Spleen (tissue), 11 donors: ENCODE measurements at regions not wholly inside any gene's neighbourhood (a gene's known extent, or its start where the extent isn't known, plus 50 kb on each side); places are given as distances from the start of the nearest gene placed in this dataset.
"Not testable (repeated sequence)": the region's sequence is repeated elsewhere in the genome, so short reads cannot be mapped to it uniquely, and the experiment has no call there.

Source experiments
- DNase-seq: peaks from one replicate; pipeline ENCODE4 v3.0.0-alpha.2; 2020
- H3K27ac ChIP-seq, 8 donors: fragments of 200-600 bp; sonication (generic) in 7 of 8; 1 replicate in 4 of 8; 2 replicates in 4 of 8; pipeline versions ENCODE4 v1.5.0 to v1.8.0; 2016 to 2021; ENCODE audit warnings: inconsistent platforms in 4 of 8, mild to moderate bottlenecking in 4 of 8, moderate library complexity in 1 of 8
- H3K27me3 ChIP-seq, 7 donors: fragments of 200-600 bp; sonication (generic) in 6 of 7; replicated peaks in 1 of 7; 1 replicate in 4 of 7; 2 replicates in 3 of 7; pipeline versions ENCODE4 v1.5.0 to v1.8.0; 2016 to 2021; ENCODE audit warnings: inconsistent platforms in 3 of 7, mild to moderate bottlenecking in 1 of 7
- H3K36me3 ChIP-seq, 6 donors: fragments of 200-600 bp; sonication (generic) in 5 of 6; 1 replicate in 4 of 6; 2 replicates in 2 of 6; pipeline versions ENCODE4 v1.5.0 to v1.8.0; 2016 to 2021; ENCODE audit warnings: inconsistent platforms in 2 of 6
- H3K4me1 ChIP-seq, 6 donors: fragments of 200-600 bp; sonication (generic) in 5 of 6; 1 replicate in 3 of 6; 2 replicates in 3 of 6; pipeline versions ENCODE4 v1.5.0 to v1.8.0; 2016 to 2021; ENCODE audit warnings: inconsistent platforms in 3 of 6
- H3K4me3 ChIP-seq, 8 donors: fragments of 200-600 bp; sonication (generic) in 7 of 8; 1 replicate in 4 of 8; 2 replicates in 4 of 8; pipeline versions ENCODE4 v1.5.0 to v1.8.0; 2016 to 2021; ENCODE audit warnings: inconsistent platforms in 4 of 8, mild to moderate bottlenecking in 4 of 8, moderate library complexity in 2 of 8
- H3K9me3 ChIP-seq, 8 donors: fragments of 200-600 bp; sonication (generic) in 7 of 8; 1 replicate in 4 of 8; 2 replicates in 4 of 8; pipeline versions ENCODE4 v1.5.0 to v1.8.0; 2016 to 2021; ENCODE audit warnings: inconsistent platforms in 4 of 8
- POLR2A ChIP-seq, 3 donors: fragments of 450-650 bp; IDR thresholded peaks; one replicate each; pipeline ENCODE4 v1.5.1; 2017; ENCODE audit warnings: antibody characterized with exemption in 3 of 3, mild to moderate bottlenecking in 1 of 3
- POLR2AphosphoS5 ChIP-seq, 3 donors: sonication (generic); formaldehyde crosslinking; IDR thresholded peaks; one replicate each; pipeline ENCODE4 v1.5.1; 2017; ENCODE audit warnings: antibody characterized with exemption in 3 of 3
- WGBS, 5 donors: extraction: QIAGEN DNeasy Blood & Tissue Kit in 3 of 5; methylation state at CpG; one replicate each; pipeline versions ENCODE4 v1.1.5 to v1.1.7; 2013 to 2018; 5-methylcytosine and 5-hydroxymethylcytosine counted together
- intact Hi-C: fragments of 100-400 bp; cut with DNase I; formaldehyde crosslinking; loops from one replicate; pipeline ENCODE4 v1.15.0; 2023; ENCODE audit warnings: low total_unique reads
- TF ChIP-seq, protein P1 (sequence below), 11 experiments: fragments of 200-600 bp in 7 of 11; fragments of 450-650 bp in 4 of 11; sonication (generic) in 4 of 11; IDR thresholded peaks in 8 of 11; conservative IDR thresholded peaks in 3 of 11; 1 replicate in 7 of 11; 2 replicates in 4 of 11; pipeline versions ENCODE4 v1.4.0 to v1.8.0; 2016 to 2021; ENCODE audit warnings: antibody characterized with exemption in 11 of 11, inconsistent platforms in 4 of 11, mild to moderate bottlenecking in 1 of 11
- donor health status: healthy with polysubstance abuse.
- donor health status: DM: no; HTN: no; CAD: no; lungs with moderate emphysema.
- donor health status: DM: no; HTN: no; CAD: no.
- donor health status: Bipolar disorder and iron deficiency.
- donor health status: healthy.
- donor health status: DM: no; HTN: no; CAD: no.
- donor health status: DM: yes; HTN: yes; CAD: no.

DNA sequence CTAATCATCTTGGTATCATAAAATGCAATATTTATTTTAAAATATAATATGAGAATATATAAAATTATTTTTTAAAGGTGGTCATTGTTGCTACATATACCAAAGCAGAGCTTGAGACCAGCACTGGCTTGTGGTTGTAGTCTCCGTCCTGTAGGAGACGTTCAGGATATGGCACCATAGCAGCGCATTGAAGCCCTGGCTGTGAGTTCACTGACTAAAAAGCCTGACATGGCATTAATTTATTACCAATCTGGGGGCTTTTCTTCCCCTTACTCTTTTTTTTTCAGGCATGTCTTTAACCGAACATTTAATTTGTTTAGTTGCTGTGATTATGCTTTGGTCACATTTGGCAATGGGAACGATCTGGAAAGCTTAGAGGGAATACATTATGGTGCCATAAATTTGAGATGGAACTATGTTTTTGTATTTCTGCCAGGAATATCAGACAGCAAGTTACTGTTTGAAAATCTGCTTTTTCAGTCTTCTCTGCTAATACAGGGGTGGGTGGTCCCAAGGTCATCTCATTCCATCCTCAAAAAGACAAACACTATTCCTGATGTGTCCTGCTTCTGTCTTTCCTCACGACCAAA is 108.5 kb downstream of the ZIC4 start:
- intact Hi-C loops: no loop called here
- Histone ChIP-seq H3K9me3 (no peaks in the 10 kb centered on the region), H3K4me3 (no peak overlapping the region), H3K27ac (no peak overlapping the region), H3K4me1 (no peaks in the 10 kb centered on the region), H3K27me3 (no peaks in the 10 kb centered on the region), H3K36me3 (no peaks in the 10 kb centered on the region)
- DNase-seq: no peak
- WGBS, 5 donors: 44 to 65% (median 50%) methylated on average over 6 of the region's 6 CpGs
- TF ChIP-seq POLR2AphosphoS5 (IDR thresholded peaks at IDR 0.05) (no peak), POLR2A (IDR thresholded peaks at IDR 0.05) (no peak)
- TF ChIP-seq, protein P1, sequence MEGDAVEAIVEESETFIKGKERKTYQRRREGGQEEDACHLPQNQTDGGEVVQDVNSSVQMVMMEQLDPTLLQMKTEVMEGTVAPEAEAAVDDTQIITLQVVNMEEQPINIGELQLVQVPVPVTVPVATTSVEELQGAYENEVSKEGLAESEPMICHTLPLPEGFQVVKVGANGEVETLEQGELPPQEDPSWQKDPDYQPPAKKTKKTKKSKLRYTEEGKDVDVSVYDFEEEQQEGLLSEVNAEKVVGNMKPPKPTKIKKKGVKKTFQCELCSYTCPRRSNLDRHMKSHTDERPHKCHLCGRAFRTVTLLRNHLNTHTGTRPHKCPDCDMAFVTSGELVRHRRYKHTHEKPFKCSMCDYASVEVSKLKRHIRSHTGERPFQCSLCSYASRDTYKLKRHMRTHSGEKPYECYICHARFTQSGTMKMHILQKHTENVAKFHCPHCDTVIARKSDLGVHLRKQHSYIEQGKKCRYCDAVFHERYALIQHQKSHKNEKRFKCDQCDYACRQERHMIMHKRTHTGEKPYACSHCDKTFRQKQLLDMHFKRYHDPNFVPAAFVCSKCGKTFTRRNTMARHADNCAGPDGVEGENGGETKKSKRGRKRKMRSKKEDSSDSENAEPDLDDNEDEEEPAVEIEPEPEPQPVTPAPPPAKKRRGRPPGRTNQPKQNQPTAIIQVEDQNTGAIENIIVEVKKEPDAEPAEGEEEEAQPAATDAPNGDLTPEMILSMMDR (IDR thresholded peaks at IDR 0.05 in 8 of 11, conservative IDR thresholded peaks at IDR 0.05 in 3 of 11): no peak

DNA sequence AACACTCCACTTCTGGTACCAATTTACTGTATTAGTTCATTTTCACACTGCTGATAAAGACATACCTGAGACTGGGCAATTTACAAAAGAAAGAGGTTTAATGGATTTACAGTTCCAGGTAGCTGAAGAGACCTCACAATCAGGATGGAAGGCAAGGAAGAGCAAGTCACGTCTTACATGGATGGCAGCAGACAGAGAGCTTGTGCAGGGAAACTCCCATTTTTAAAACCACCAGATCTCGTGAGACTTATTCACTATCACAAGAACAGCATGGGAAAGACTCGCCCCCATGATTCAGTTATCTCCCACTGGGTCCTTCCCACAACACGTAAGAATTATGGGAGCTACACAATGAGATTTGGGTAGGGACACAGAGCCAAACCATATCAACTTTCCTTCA is 119.0 kb downstream of the ZIC4 start:
- H3K36me3 ChIP-seq, DNase-seq, H3K27me3 ChIP-seq, H3K4me3 ChIP-seq, intact Hi-C loops, H3K4me1 ChIP-seq, H3K27ac ChIP-seq: not testable (repeated sequence)
- 66 to 84% (median 79%) methylated on average over 4 of the region's 4 CpGs for WGBS, 5 donors
- H3K9me3 ChIP-seq: peaks cover 0 to 16% (median 5%) of the 10 kb centered on the region in 8 donors

DNA sequence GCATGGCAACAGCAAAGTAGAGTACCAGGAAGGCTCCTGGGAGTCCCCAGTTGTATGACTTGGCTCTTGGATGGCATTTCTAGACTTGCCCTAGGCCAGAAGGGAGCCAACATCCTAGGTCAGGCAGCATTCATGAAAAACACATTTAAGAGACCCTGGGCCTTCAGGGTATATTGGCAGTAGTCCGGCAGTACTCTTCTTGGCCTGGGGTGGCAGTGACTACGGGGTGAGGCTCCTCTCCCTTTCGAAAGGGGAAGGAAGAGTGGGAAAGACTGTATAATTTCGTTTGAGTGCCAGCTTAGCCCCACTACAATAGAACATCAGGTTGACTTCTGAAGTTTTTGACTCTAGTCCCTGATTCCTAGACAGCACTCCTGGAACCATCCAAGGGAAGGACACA is 136.4 kb downstream of the ZIC4 start:
- 61 to 80% (median 65%) methylated on average over 4 of the region's 4 CpGs for WGBS, 5 donors
- Histone ChIP-seq H3K4me3 (no peak overlapping the region), H3K27me3 (no peaks in the 10 kb centered on the region), H3K36me3 (no peaks in the 10 kb centered on the region), H3K4me1 (no peaks in the 10 kb centered on the region), H3K9me3 (peaks cover 0 to 64% (median 35%) of the 10 kb centered on the region in 8 donors), H3K27ac (no peak overlapping the region)
- TF ChIP-seq, protein P1 (IDR thresholded peaks at IDR 0.05 in 8 of 11, conservative IDR thresholded peaks at IDR 0.05 in 3 of 11): no peak
- TF ChIP-seq POLR2AphosphoS5 (IDR thresholded peaks at IDR 0.05): no peak
- no peak for TF ChIP-seq POLR2A (IDR thresholded peaks at IDR 0.05)
- intact Hi-C loops: no loop called here
- no peak for DNase-seq

DNA sequence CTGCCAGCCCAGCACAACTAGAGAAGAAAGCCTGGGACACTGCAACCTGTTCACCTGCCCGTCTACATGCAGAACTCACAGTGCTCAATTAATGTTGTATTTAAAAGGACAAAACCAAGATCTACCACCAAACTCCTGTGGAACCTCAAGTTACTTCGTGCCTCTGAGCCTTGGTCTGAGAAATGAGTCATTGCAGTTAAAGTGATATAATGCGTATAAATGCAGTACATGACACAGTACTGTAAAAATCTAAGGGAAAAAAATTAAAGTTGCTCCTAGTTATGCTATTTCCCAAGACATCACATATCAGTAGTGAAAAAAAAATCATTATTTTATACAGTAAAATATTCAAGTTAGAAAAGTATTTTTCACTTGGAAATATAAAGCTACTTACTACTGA is 138.9 kb downstream of the ZIC4 start:
- no peaks in the 10 kb centered on the region for H3K4me1 ChIP-seq
- no peak overlapping the region for H3K4me3 ChIP-seq
- no peak for DNase-seq
- no peaks in the 10 kb centered on the region for H3K36me3 ChIP-seq
- peaks cover 0 to 39% (median 21%) of the 10 kb centered on the region in 8 donors for H3K9me3 ChIP-seq
- H3K27ac ChIP-seq: no peak overlapping the region
- TF ChIP-seq POLR2A (IDR thresholded peaks at IDR 0.05): no peak
- no peak for TF ChIP-seq POLR2AphosphoS5 (IDR thresholded peaks at IDR 0.05)
- TF ChIP-seq, protein P1 (IDR thresholded peaks at IDR 0.05 in 8 of 11, conservative IDR thresholded peaks at IDR 0.05 in 3 of 11): no peak
- intact Hi-C loops: no loop called here
- WGBS, 5 donors: 68 to 81% (median 78%) methylated on average over 3 of the region's 3 CpGs
- H3K27me3 ChIP-seq: no peaks in the 10 kb centered on the region

DNA sequence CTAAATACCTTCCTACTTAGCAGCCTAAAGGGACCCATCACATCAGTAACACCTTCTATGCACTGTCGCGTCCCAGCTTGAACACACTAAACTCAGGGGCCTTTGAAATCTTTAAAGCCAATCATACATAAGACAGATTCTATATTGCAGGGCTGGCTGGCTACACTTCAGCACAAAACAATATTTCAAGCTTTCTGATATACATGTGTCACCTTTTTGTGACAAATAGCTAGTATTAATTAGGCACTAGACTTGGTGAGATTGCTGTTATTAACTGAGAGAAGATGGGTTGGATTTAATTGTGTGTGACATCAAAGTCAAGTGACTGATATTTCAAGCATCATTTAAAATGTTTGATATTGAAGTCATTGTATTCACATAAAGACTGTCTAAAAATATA is 148.4 kb downstream of the ZIC4 start:
- 81 to 93% (median 88%) methylated on average over 2 of the region's 2 CpGs for WGBS, 5 donors

More for the DNA sequence above, 148.4 kb downstream of the ZIC4 start:
- H3K9me3 ChIP-seq: no peaks in the 10 kb centered on the region
- intact Hi-C loops: no loop called here
- no peak overlapping the region for H3K4me3 ChIP-seq
- TF ChIP-seq, protein P1 (IDR thresholded peaks at IDR 0.05 in 8 of 11, conservative IDR thresholded peaks at IDR 0.05 in 3 of 11): no peak
- TF ChIP-seq POLR2A (IDR thresholded peaks at IDR 0.05) (no peak), POLR2AphosphoS5 (IDR thresholded peaks at IDR 0.05) (no peak)
- no peaks in the 10 kb centered on the region for H3K27me3 ChIP-seq
- H3K27ac ChIP-seq: no peak overlapping the region
- H3K4me1 ChIP-seq: no peaks in the 10 kb centered on the region
- H3K36me3 ChIP-seq: no peaks in the 10 kb centered on the region
- no peak for DNase-seq
